ENCODE measurements at regions not wholly inside any gene's neighbourhood (a gene's known extent, or its start where the extent isn't known, plus 50 kb on each side); places are given as distances from the start of the nearest gene placed in this dataset.

GRCh38 chr17:34155947-34156346, 99.1 kb upstream of the CCL2 start:
- Histone ChIP-seq H3K4ac (ENCODE audit: low read depth, low read length) (no peak overlapping the region), H3K4me3 (ENCODE audit: insufficient read depth, low read depth, low read length) (no peak overlapping the region), H3K14ac (replicated peaks; ENCODE audit: low read depth, low read length) (no peak overlapping the region), H3K4me1 (ENCODE audit: control insufficient read depth, insufficient read depth, low read length) (no peaks in the 10 kb centered on the region), H2BK120ac (ENCODE audit: low read depth, low read length) (no peak overlapping the region), H3K79me1 (ENCODE audit: low read depth in 1 of 2, low read length in 2 of 2) (no peaks in the 10 kb centered on the region), H2AK5ac (ENCODE audit: low read depth, low read length) (no peak overlapping the region), H4K91ac (ENCODE audit: insufficient read depth, low read depth, low read length) (no peak overlapping the region), H3K9ac (ENCODE audit: low read depth, low read length) (no peak overlapping the region), H4K20me1 (ENCODE audit: insufficient read depth, low read length) (no peaks in the 10 kb centered on the region), H3K36me3 (ENCODE audit: control insufficient read depth, insufficient read depth, low read length) (no peaks in the 10 kb centered on the region), H3K23ac (ENCODE audit: low read depth, low read length) (no peak overlapping the region), H2BK5ac (ENCODE audit: low read depth, low read length, poor library complexity, severe bottlenecking) (no peak overlapping the region), H3K18ac (ENCODE audit: low read depth, low read length) (no peak overlapping the region), H2AFZ (replicated peaks; ENCODE audit: low read length, poor library complexity) (no peak overlapping the region), H3K56ac (ENCODE audit: extremely low read depth, insufficient read depth, low read length) (no peak overlapping the region), H2AK9ac (replicated peaks; ENCODE audit: low read depth, low read length, poor library complexity) (no peak overlapping the region), H3K4me2 (ENCODE audit: low read depth, low read length) (no peak overlapping the region), H2BK20ac (ENCODE audit: low read depth, low read length) (no peak overlapping the region), H2BK15ac (ENCODE audit: low read depth, low read length) (no peak overlapping the region), H3K9me1 (ENCODE audit: insufficient read depth, low read length) (no peaks in the 10 kb centered on the region), H3K27ac (ENCODE audit: insufficient read depth, low read length) (no peak overlapping the region), H3K9me3 (ENCODE audit: control insufficient read depth, insufficient read depth, low read length) (no peaks in the 10 kb centered on the region; the same call in 1 of the 2 replicates), H4K5ac (ENCODE audit: low read depth, low read length) (no peak overlapping the region), H3K27me3 (ENCODE audit: control insufficient read depth, insufficient read depth, low read length) (peaks cover 60% of the 10 kb centered on the region), H4K8ac (ENCODE audit: low read depth in 2 of 2, low read length in 2 of 2) (no peak overlapping the region)
- ATAC-seq (ENCODE audit: low read depth) (no peak), DNase-seq (no peak)
- WGBS, 2 experiments (ENCODE audit: extremely low coverage in 2 of 2, insufficient read length in 1 of 2) = 81% methylated on average over 3 of the region's 7 CpGs; no CpG with 5 or more reads in 1 of the 2 experiments
- dilution Hi-C loops (cut with HindIII; ENCODE audit: low sequenced_read_pairs, unreplicated experiment) = no loop called here
- CTCF ChIA-PET = interaction anchor here (0.8 kb wide), 1 partner anchor 8 kb away, joined by 4 read pairs; no protein-coding TSS in a partner anchor
- intact Hi-C loops (cut with micrococcal nuclease) = no loop called here
- POLR2A ChIA-PET (ENCODE audit: unreplicated experiment) = no interaction called here
- BruUV-seq (replicated peaks) = no TSS peak
- in situ Hi-C loops (cut with MboI; ENCODE audit: low sequenced_read_pairs) = no loop called here
- no peak for TF ChIP-seq RFX5 (IDR thresholded peaks at IDR 0.05; ENCODE audit: low read depth, low read length)
- TF ChIP-seq MAZ (IDR thresholded peaks at IDR 0.05; ENCODE audit: borderline replicate concordance, low read depth, low read length) = no peak
- no peak for TF ChIP-seq BHLHE40 (IDR thresholded peaks at IDR 0.05; ENCODE audit: low read depth, low read length)
- no peak for TF ChIP-seq MXI1 (IDR thresholded peaks at IDR 0.05; ENCODE audit: borderline replicate concordance, low read depth, low read length)
- TF ChIP-seq NFE2L2 (IDR thresholded peaks at IDR 0.05; ENCODE audit: low read depth, low read length) = no peak
- TF ChIP-seq RCOR1 (IDR thresholded peaks at IDR 0.05; ENCODE audit: insufficient replicate concordance, low read length) = no peak
- no peak for TF ChIP-seq FOS (IDR thresholded peaks at IDR 0.05; ENCODE audit: low read depth, low read length)
- no peak for TF ChIP-seq RAD21 (IDR thresholded peaks at IDR 0.05; ENCODE audit: low read length)
- TF ChIP-seq CTCF (conservative IDR thresholded peaks at IDR 0.05; ENCODE audit: low read depth, low read length) = no peak

Measured in IMR-90 (cell line).